OCI-LY3 (cell line): ENCODE measurements at regions not wholly inside any gene's neighbourhood (a gene's known extent, or its start where the extent isn't known, plus 50 kb on each side); places are given as distances from the start of the nearest gene placed in this dataset.

Experiments used
- H2AFZ ChIP-seq: fragments of 200-600, 300-600 bp; shearing (Covaris generic); 2 replicates; pipeline ENCODE4 v1.6.0; 2014; ENCODE audit warnings: antibody characterized with exemption, low read depth, low read length
- H3K27ac ChIP-seq: fragments of 200-600, 300-600 bp; sonication (generic); 2 replicates; pipeline ENCODE4 v1.5.1; 2014; ENCODE audit warnings: mild to moderate bottlenecking, low read length, moderate library complexity, mixed read lengths
- H3K27me3 ChIP-seq: fragments of 200-600, 300-600 bp; sonication (generic); 2 replicates; pipeline ENCODE4 v1.6.1; 2014; ENCODE audit warnings: low read depth, low read length, mixed read lengths
- H3K36me3 ChIP-seq: fragments of 200-600, 300-600 bp; sonication (generic); replicated peaks from 2 replicates; pipeline ENCODE3; 2014; ENCODE audit warnings: low read depth, low read length, mixed read lengths
- H3K4me1 ChIP-seq: fragments of 300-600, 200-600 bp; sonication (generic); 2 replicates; pipeline ENCODE4 v1.6.1; 2014; ENCODE audit warnings: low read length, mixed read lengths
- H3K4me2 ChIP-seq: fragments of 200-600, 300-600 bp; sonication (generic); 2 replicates; pipeline ENCODE4 v1.6.1; 2014; ENCODE audit warnings: low read length, mixed read lengths
- H3K4me3 ChIP-seq: fragments of 300-600, 200-600 bp; sonication (generic); 2 replicates; pipeline ENCODE4 v1.5.1; 2014; ENCODE audit warnings: antibody characterized with exemption, mild to moderate bottlenecking, low read length, moderate library complexity
- H3K79me2 ChIP-seq: fragments of 300-600, 200-600 bp; shearing (Covaris generic); 2 replicates; pipeline ENCODE4 v1.6.1; 2014; ENCODE audit warnings: mild to moderate bottlenecking, low read length, mixed read lengths
- H3K9ac ChIP-seq: fragments of 300-600, 200-600 bp; shearing (Covaris generic); 2 replicates; pipeline ENCODE4 v1.6.0; 2014; ENCODE audit warnings: mild to moderate bottlenecking, low read length, moderate library complexity
- H3K9me3 ChIP-seq: fragments of 200-600, 300-600 bp; shearing (Covaris generic); 2 replicates; pipeline ENCODE4 v1.6.1; 2014; ENCODE audit warnings: low read length, mixed read lengths; ENCODE audit not compliant: insufficient read depth
- H4K20me1 ChIP-seq: fragments of 200-600, 300-600 bp; sonication (generic); 2 replicates; pipeline ENCODE4 v1.6.1; 2016; ENCODE audit warnings: low read length, mixed read lengths; ENCODE audit not compliant: insufficient read depth
- CTCF ChIP-seq: fragments of 200-600, 300-600 bp; sonication (generic); IDR thresholded peaks from 2 replicates; pipeline ENCODE4 v1.5.1; 2014; ENCODE audit warnings: antibody characterized with exemption, low read length, low read depth
- EZH2phosphoT487 ChIP-seq: fragments of 200-600 bp; shearing (Covaris generic); IDR thresholded peaks from 2 replicates; pipeline ENCODE4 v1.6.1; 2018; ENCODE audit warnings: antibody characterized with exemption, mixed run types, low read depth

- Histone ChIP-seq H3K36me3 (no peaks in the 10 kb centered on the region), H3K79me2 (no peaks in the 10 kb centered on the region), H3K27ac (no peak overlapping the region), H3K4me3 (no peak overlapping the region), H3K4me2 (no peak overlapping the region), H4K20me1 (no peaks in the 10 kb centered on the region), H3K9me3 (no peaks in the 10 kb centered on the region), H2AFZ (no peak overlapping the region), H3K4me1 (no peaks in the 10 kb centered on the region), H3K27me3 (no peaks in the 10 kb centered on the region), H3K9ac (no peak overlapping the region)
- TF ChIP-seq EZH2phosphoT487 = no peak
- no peak for TF ChIP-seq CTCF
Measured at GRCh38 chr2:104340162-104340561, 513.8 kb upstream of the POU3F3 start.

- H3K4me2 ChIP-seq = no peak overlapping the region
- H3K4me3 ChIP-seq = no peak overlapping the region
- no peak for TF ChIP-seq CTCF
- TF ChIP-seq EZH2phosphoT487 = no peak
- H3K27me3 ChIP-seq = no peaks in the 10 kb centered on the region
- no peaks in the 10 kb centered on the region for H3K79me2 ChIP-seq
- no peaks in the 10 kb centered on the region for H3K9me3 ChIP-seq
- H2AFZ ChIP-seq = no peak overlapping the region
- no peak overlapping the region for H3K27ac ChIP-seq
- H3K4me1 ChIP-seq = no peaks in the 10 kb centered on the region
- H3K36me3 ChIP-seq = no peaks in the 10 kb centered on the region
- H4K20me1 ChIP-seq = no peaks in the 10 kb centered on the region
- H3K9ac ChIP-seq = no peak overlapping the region
Measured at GRCh38 chr2:104340879-104341828, 512.8 kb upstream of the POU3F3 start.

GRCh38 chr2:104344306-104344705 is 509.6 kb upstream of the POU3F3 start:
- no peaks in the 10 kb centered on the region for H3K9me3 ChIP-seq
- H3K4me3 ChIP-seq = no peak overlapping the region
- H3K27me3 ChIP-seq = no peaks in the 10 kb centered on the region
- TF ChIP-seq CTCF (no peak), EZH2phosphoT487 (no peak)
- no peaks in the 10 kb centered on the region for H4K20me1 ChIP-seq
- no peaks in the 10 kb centered on the region for H3K79me2 ChIP-seq
- H3K36me3 ChIP-seq = no peaks in the 10 kb centered on the region
- no peak overlapping the region for H2AFZ ChIP-seq
- no peaks in the 10 kb centered on the region for H3K4me1 ChIP-seq
- H3K4me2 ChIP-seq = no peak overlapping the region
- H3K27ac ChIP-seq = no peak overlapping the region
- H3K9ac ChIP-seq = no peak overlapping the region

GRCh38 chr2:104344985-104345384 is 508.9 kb upstream of the POU3F3 start:
- Histone ChIP-seq H3K9ac (no peak overlapping the region), H3K27me3 (no peaks in the 10 kb centered on the region), H2AFZ (no peak overlapping the region), H4K20me1 (no peaks in the 10 kb centered on the region), H3K27ac (no peak overlapping the region), H3K9me3 (no peaks in the 10 kb centered on the region), H3K4me1 (no peaks in the 10 kb centered on the region), H3K4me2 (no peak overlapping the region), H3K79me2 (no peaks in the 10 kb centered on the region), H3K36me3 (no peaks in the 10 kb centered on the region), H3K4me3 (no peak overlapping the region)
- no peak for TF ChIP-seq CTCF
- no peak for TF ChIP-seq EZH2phosphoT487
